GM12864 (cell line): ENCODE measurements at regions not wholly inside any gene's neighbourhood (a gene's known extent, or its start where the extent isn't known, plus 50 kb on each side); places are given as distances from the start of the nearest gene placed in this dataset.

Experiments used
- DNase-seq: peaks from one replicate; pipeline ENCODE4 v3.0.0-alpha.2; 2011; ENCODE audit warnings: low read depth
- H3K4me3 ChIP-seq: 2 replicates; pipeline ENCODE4 v1.5.1; 2011; ENCODE audit warnings: mild to moderate bottlenecking, low read depth, low read length, control low read depth
- TF ChIP-seq, protein P1 (sequence below): IDR thresholded peaks from 2 replicates; pipeline ENCODE4 v1.5.1; 2011; ENCODE audit warnings: low read depth, mild to moderate bottlenecking, moderate library complexity, low read length, control low read depth, inconsistent platforms; ENCODE audit errors: missing control alignments

DNA sequence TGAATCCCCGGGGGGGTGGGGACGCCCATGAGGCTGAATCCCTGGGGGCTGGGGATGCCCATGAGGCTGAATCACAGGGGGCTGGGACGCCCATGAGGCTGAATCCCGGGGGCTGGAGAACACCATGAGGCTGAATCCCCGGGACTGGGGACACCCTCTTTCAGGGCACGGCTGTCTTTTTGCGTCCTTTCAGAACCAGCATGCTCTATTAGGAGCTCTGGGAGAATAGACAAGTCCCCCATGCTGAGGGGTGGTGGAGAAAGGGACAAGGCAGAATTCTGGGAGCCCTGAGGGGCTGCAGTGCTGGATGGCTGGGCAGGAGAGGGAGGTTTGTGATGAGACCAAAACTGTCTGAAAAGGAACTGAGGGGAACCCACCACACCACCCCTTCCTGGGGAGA, 257.3 kb upstream of the TCERG1L start:
- H3K4me3 ChIP-seq, result no peak overlapping the region
- TF ChIP-seq, protein P1, sequence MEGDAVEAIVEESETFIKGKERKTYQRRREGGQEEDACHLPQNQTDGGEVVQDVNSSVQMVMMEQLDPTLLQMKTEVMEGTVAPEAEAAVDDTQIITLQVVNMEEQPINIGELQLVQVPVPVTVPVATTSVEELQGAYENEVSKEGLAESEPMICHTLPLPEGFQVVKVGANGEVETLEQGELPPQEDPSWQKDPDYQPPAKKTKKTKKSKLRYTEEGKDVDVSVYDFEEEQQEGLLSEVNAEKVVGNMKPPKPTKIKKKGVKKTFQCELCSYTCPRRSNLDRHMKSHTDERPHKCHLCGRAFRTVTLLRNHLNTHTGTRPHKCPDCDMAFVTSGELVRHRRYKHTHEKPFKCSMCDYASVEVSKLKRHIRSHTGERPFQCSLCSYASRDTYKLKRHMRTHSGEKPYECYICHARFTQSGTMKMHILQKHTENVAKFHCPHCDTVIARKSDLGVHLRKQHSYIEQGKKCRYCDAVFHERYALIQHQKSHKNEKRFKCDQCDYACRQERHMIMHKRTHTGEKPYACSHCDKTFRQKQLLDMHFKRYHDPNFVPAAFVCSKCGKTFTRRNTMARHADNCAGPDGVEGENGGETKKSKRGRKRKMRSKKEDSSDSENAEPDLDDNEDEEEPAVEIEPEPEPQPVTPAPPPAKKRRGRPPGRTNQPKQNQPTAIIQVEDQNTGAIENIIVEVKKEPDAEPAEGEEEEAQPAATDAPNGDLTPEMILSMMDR, result no peak

DNA sequence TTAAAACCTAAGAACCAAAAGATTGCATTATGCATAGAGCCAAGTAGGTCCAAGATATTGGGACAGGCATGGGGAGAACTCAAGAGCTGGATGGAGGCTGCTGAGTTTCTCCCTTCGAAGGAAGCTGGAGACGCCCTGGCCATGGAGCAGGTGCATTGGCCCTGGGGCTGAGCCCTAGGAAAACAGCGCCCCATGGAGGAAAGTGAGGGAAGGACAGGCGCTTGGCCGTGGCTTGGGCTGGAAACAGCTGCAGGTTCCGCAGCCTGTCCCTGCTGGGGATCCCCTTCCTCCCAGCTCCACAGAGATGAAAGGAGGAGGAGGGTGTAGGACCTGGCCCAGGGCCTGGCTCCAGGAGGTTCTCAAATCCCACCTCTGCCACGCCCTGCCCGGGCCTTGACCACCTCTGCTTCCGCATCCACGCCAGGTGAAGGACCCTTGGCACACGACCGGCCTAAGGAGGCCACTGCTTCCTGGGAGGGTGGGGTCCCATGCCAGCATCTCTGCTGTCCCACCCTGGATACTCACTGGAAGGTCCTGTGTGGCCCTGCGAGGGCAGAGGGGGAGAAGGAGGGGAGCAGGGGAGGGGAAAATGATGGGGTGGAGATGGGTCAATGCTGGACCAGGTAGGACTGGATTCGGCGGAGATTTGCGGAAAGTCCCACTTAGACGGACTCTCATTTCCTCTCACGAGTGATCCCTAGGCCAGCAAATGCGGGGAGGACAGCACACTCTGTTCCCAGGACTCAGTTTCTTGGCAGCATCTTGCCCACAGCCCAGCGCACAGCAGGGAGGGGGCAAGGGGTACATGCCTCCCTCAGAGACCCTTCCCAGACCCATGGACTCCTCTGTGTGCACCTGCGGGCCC, 258.6 kb upstream of the TCERG1L start:
- TF ChIP-seq, protein P1, result no peak
- no peak for DNase-seq
- no peak overlapping the region for H3K4me3 ChIP-seq

More for the DNA sequence above, 257.3 kb upstream of the TCERG1L start:
- no peak for DNase-seq

DNA sequence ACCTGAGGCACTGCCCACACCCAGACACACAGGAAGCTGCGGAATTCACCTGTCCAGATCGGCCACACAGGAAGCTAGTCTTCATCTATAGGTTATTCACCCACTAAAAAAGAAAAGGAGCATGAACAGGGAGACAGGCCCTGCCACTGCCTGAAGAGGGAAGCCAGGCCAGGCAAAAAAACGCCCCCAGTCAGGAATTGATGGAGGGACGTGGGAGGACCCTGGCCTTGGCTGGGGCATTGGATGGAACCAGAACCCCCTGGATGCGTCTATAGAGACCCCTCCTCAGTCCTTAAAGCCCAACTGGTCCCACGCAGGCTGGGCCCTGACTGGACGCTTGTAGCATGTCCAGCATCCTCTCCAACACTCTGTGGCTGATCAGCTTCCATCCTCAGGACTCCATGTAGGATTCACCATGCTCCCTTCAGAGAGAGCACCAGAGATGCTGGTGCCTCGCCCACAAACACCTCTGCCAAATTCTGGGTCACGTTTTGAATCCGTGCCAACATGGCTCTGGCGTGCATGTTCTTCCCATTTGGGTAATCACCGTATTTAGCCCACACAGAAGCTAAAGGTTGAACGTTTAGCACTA, 259.3 kb upstream of the TCERG1L start:
- no peak for DNase-seq

DNA sequence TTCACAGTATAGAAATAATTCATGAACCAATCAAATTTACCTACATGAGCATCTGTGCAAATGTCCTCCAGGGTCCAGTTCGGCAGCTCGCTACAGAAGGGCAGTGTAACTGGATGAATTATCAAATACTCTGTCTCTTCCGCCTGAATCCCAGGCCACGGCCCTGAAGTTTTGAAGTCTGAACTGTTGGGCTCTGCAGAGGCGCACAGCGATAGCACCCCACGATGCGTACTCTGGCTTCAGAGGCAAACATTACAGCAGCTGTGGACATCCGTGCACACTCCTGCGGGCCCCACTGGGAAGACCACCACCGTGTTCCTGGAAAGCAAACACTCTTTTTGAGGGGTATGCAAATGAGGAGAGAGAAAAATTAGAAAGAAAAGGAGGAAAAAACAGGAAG, 259.8 kb upstream of the TCERG1L start:
- no peak for DNase-seq
- H3K4me3 ChIP-seq, result no peak overlapping the region
- TF ChIP-seq, protein P1, result no peak

More for the DNA sequence above, 259.3 kb upstream of the TCERG1L start:
- TF ChIP-seq, protein P1, result no peak
- H3K4me3 ChIP-seq, result no peak overlapping the region

DNA sequence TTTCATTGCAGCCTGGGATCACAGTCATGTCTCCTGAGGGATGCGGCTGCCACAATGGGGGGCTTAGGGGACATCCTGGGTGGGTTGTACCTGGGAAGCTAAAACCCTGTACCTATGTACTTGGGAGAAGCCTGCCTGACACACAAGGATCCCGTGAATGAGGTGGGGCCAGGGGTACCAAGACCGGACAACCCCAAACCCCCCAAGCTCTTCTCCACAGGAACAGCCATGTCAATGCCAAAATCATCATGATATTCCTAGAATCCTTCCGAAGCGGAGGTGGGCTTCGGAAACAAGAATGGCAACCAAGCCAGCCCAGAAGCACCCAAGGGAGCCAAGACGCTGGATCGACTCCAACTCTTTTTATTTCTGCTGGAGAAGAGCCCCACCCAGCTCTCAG, 260.3 kb upstream of the TCERG1L start:
- TF ChIP-seq, protein P1, result no peak

DNA sequence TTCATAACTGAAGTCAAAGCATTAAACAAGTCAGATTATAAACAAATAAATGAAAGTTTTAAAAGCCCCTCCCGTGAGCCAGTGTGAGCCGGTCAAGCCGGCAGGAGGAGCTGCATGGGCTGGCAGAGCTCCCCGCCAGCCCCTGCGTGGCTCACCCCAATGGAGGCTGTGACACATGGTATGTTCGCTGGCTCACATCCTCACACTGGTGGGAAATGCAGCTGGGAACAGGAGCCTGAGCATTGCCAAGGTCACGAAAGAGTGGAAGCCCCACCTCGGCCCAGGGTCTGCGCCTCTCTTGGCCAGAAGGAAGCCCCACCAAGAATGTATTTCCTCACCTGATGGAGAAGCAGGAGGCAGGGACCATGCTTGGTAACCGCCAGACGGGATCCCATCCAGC, 261.7 kb upstream of the TCERG1L start:
- TF ChIP-seq, protein P1, result no peak
- no peak for DNase-seq
- no peak overlapping the region for H3K4me3 ChIP-seq

More for the DNA sequence above, 260.3 kb upstream of the TCERG1L start:
- H3K4me3 ChIP-seq, result no peak overlapping the region
- no peak for DNase-seq
